Activated T-cell treated with anti-CD3 and anti-CD28 coated beads, Interleukin-2, amount 50 U/mL, for 4 hours (primary cell): ENCODE measurements at regions not wholly inside any gene's neighbourhood (a gene's known extent, or its start where the extent isn't known, plus 50 kb on each side); places are given as distances from the start of the nearest gene placed in this dataset.
"Not testable (repeated sequence)": the region's sequence is repeated elsewhere in the genome, so short reads cannot be mapped to it uniquely, and the experiment has no call there.

Experiments
- ATAC-seq, 2 donors: fragments of 200-7000 bp; cut with Tn5 transposase; one replicate each; pipeline ENCODE4 v1.10.0; 2021
- DNase-seq: peaks from one replicate; pipeline ENCODE4 v3.0.0-alpha.2; 2020
- H3K27me3 Mint-ChIP-seq: one replicate; pipeline ENCODE4 v1.8.0; 2021; ENCODE audit warnings: low read depth, mixed read lengths
- H3K36me3 Mint-ChIP-seq: one replicate; pipeline ENCODE4 v1.8.0; 2022; ENCODE audit warnings: mixed read lengths; ENCODE audit not compliant: insufficient read depth
- H3K4me1 Mint-ChIP-seq: one replicate; pipeline ENCODE4 v1.8.0; 2021; ENCODE audit warnings: low read depth, mixed read lengths
- H3K4me3 Mint-ChIP-seq: one replicate; pipeline ENCODE4 v1.8.0; 2021; ENCODE audit warnings: mild to moderate bottlenecking, moderate library complexity, mixed read lengths
- H3K9me3 Mint-ChIP-seq: one replicate; pipeline ENCODE4 v1.8.0; 2021; ENCODE audit warnings: mixed read lengths

DNA sequence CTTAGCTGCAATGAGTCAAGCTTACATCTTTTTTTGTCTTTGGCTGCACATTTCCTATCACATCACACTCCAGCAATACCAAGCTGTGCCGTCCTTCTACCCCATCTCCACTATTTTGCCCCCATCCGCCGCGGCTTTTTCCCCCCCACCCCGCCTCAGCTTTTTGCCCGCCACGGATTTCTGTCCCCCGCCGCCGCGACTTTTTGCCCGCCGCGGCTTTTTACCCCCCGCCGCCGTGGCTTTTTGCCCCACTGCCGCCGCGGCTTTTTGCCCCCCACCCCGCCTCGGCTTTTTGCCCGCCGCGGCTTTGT is 2785.4 kb downstream of the RPIA start:
- H3K36me3 Mint-ChIP-seq, H3K4me1 Mint-ChIP-seq, H3K9me3 Mint-ChIP-seq, DNase-seq, ATAC-seq: not testable (repeated sequence)
- peaks cover 21% of the 10 kb centered on the region for H3K27me3 Mint-ChIP-seq
- H3K4me3 Mint-ChIP-seq: peak overlapping the region; percentile 78

DNA sequence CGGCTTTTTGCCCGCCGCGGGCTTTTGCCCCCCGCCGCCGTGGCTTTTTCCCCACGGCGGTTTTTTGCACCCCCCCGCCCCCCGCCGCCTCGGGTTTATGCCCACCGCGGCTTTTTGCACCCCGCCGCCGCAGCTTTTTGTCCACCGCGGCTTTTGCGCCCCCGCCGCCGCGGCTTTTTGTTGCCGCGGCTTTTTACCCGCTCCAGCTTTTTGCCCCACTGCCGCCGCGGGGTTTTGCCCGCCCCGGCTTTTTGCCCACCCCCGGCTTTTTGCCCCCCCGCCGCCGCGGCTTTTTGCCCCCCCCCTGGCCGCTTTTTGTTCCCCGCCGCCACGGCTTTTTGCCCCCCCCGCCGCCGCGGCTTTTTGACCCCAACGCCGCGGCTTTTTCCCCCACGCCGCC is 2785.8 kb downstream of the RPIA start:
- H3K27me3 Mint-ChIP-seq: peaks cover 19% of the 10 kb centered on the region
- H3K4me3 Mint-ChIP-seq: not testable (repeated sequence)

DNA sequence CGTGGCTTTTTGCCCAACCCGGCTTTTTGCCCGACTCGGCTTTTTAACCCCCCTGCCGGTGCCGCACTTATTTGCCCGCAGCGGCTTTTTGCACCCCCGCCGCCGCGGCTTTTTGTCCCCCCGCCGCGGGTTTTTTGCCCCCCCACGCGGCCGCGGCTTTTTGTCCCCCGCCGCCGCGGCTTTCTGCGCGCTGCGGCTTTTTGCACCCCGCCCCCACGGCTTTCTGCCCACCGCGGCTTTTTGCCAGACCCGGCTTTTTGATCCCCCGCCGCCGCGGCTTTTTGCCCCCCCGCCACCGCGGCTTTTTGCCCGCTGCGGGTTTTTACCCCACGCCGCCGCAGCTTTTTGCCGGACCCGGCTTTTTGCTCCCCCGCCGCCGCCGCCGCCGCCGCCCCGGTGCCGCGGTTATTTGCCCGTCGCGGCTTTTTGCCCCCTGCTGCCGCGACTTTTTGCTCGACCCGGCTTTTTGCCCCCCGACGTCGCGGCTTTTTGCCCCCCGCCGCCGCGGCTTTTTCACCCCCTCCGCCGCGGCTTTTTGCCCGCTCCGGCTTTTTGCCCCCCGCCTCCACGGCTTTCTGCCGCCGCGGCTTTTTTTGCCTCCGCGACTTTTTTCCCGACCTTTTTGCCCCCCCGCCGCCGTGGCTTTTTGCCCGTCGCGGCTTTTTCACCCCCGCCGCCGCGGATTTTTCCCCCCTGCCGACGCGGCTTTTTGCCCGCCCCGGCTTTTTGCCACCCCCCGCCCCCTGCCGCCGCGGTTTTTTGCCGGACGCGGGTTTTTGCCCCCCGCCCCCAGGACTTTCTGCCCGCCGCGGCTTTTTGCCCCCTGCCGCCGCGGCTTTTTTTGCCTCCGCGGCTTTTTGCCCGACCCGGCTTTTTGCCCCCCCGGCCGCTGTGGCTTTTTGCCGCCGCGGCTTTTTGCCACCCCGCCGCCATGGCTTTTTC is 2786.5 kb downstream of the RPIA start:
- ATAC-seq: no peak
- no peak for DNase-seq
- Mint-ChIP-seq H3K36me3 (no peaks in the 10 kb centered on the region), H3K4me3 (peak overlapping the region; percentile 38), H3K9me3 (peaks cover 4% of the 10 kb centered on the region), H3K4me1 (peaks cover 7% of the 10 kb centered on the region), H3K27me3 (peaks cover 21% of the 10 kb centered on the region)

More for the DNA sequence above, 2785.8 kb downstream of the RPIA start:
- DNase-seq, H3K4me1 Mint-ChIP-seq, H3K36me3 Mint-ChIP-seq, ATAC-seq, H3K9me3 Mint-ChIP-seq: not testable (repeated sequence)

- not testable (repeated sequence) for H3K36me3 Mint-ChIP-seq, ATAC-seq, H3K9me3 Mint-ChIP-seq, DNase-seq, H3K4me1 Mint-ChIP-seq
- H3K4me3 Mint-ChIP-seq: peak overlapping the region; percentile 78
- H3K27me3 Mint-ChIP-seq: peaks cover 20% of the 10 kb centered on the region
These were observed 2787.6 kb downstream of the RPIA start for GRCh38 chr2:91478851-91479718.

GRCh38 chr2:91485226-91485625 is 2793.8 kb downstream of the RPIA start:
- H3K9me3 Mint-ChIP-seq, H3K36me3 Mint-ChIP-seq, DNase-seq, H3K4me1 Mint-ChIP-seq, H3K4me3 Mint-ChIP-seq, ATAC-seq: not testable (repeated sequence)
- H3K27me3 Mint-ChIP-seq: peaks cover 11% of the 10 kb centered on the region

DNA sequence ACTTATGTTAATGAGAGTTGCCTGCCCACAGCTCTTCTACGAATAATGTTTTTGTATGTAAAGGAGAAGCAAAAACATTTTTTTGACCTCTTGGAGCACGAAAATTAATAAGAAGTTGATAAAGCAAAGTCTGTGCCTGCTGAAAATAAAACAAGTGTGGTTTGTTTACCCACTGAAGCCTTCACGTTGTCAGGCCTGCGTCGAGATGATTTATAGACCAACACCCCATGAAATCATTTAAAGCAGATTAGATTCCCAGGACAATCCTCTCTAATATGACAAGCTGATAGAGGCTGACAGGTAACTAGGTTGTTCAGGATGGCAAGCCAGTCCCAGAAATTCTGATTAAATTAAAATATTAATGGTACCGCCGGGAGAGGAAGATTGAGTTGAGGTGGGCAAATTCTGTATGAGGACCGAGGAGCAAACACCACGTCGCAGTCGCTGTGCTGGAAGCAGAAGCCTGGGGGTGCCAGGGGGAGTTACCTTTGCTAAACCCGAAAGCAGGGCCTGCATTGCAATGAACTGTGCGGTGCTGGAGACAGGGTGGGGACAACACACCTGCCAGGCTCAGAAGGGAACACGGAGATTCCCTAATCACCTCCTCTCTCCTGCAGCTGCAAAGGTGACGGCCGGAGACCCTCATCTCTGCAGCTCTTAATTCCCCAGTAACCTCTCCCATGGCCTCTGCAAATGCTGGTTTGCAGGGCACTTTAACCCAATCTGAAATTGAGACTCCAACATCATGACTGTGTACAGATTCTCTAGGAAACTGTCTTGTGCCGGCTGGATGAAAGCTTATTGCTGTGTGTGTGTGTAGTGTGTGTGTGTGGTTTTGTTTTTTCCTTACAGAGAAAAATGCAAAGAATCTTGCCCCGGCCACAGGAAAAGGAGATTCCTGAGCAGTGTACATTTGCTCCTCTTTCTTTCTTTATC is 2805.9 kb downstream of the RPIA start:
- not testable (repeated sequence) for DNase-seq, H3K4me1 Mint-ChIP-seq, H3K36me3 Mint-ChIP-seq, H3K27me3 Mint-ChIP-seq, H3K9me3 Mint-ChIP-seq, H3K4me3 Mint-ChIP-seq
- peak in 1 of 2 donors; percentile 27 for ATAC-seq

- not testable (repeated sequence) for H3K27me3 Mint-ChIP-seq, H3K36me3 Mint-ChIP-seq, ATAC-seq, H3K4me1 Mint-ChIP-seq, DNase-seq, H3K4me3 Mint-ChIP-seq, H3K9me3 Mint-ChIP-seq
These were observed 2806.6 kb downstream of the RPIA start for GRCh38 chr2:91498065-91498449.

- not testable (repeated sequence) for H3K27me3 Mint-ChIP-seq, H3K4me3 Mint-ChIP-seq, DNase-seq
These were observed 2807.2 kb downstream of the RPIA start for GRCh38 chr2:91498513-91499250.

GRCh38 chr2:91499431-91500050 is 2808.1 kb downstream of the RPIA start:
- DNase-seq, H3K4me3 Mint-ChIP-seq, H3K9me3 Mint-ChIP-seq, H3K36me3 Mint-ChIP-seq, ATAC-seq, H3K27me3 Mint-ChIP-seq, H3K4me1 Mint-ChIP-seq: not testable (repeated sequence)

More at GRCh38 chr2:91498513-91499250, 2807.2 kb downstream of the RPIA start:
- H3K9me3 Mint-ChIP-seq, H3K4me1 Mint-ChIP-seq, H3K36me3 Mint-ChIP-seq, ATAC-seq: not testable (repeated sequence)

GRCh38 chr2:91500246-91500977 is 2808.9 kb downstream of the RPIA start:
- not testable (repeated sequence) for DNase-seq, H3K9me3 Mint-ChIP-seq, ATAC-seq

GRCh38 chr2:91500978-91501310 is 2809.5 kb downstream of the RPIA start:
- not testable (repeated sequence) for H3K4me1 Mint-ChIP-seq, H3K36me3 Mint-ChIP-seq, H3K4me3 Mint-ChIP-seq, H3K27me3 Mint-ChIP-seq, H3K9me3 Mint-ChIP-seq, ATAC-seq, DNase-seq

More at GRCh38 chr2:91500246-91500977, 2808.9 kb downstream of the RPIA start:
- H3K36me3 Mint-ChIP-seq, H3K27me3 Mint-ChIP-seq, H3K4me1 Mint-ChIP-seq, H3K4me3 Mint-ChIP-seq: not testable (repeated sequence)

- H3K9me3 Mint-ChIP-seq, H3K4me3 Mint-ChIP-seq, H3K36me3 Mint-ChIP-seq, H3K4me1 Mint-ChIP-seq, DNase-seq, ATAC-seq, H3K27me3 Mint-ChIP-seq: not testable (repeated sequence)
These were observed 2810.1 kb downstream of the RPIA start for GRCh38 chr2:91501481-91502080.
